HCT116 (cell line): ENCODE measurements at regions not wholly inside any gene's neighbourhood (a gene's known extent, or its start where the extent isn't known, plus 50 kb on each side); places are given as distances from the start of the nearest gene placed in this dataset.

ENCODE experiments used
- ATAC-seq: fragments of 200-7000 bp; cut with Tn5 transposase; 2 replicates; pipeline ENCODE4 v1.9.1; 2020; ENCODE audit warnings: mild to moderate bottlenecking, moderate library complexity
- BruUV-seq: library from RNA; stranded (reverse); fragments of 400-500 nt; replicated peaks from 2 replicates; lab custom pipeline; 2021; lab: Mats Ljungman, UMichigan
- CTCF ChIA-PET: fragments of 300-600 bp; sonication (Branson Sonifier 250); formaldehyde crosslinking; loops from one replicate; lab custom pipeline; 2021; ENCODE audit warnings: antibody characterized with exemption; lab: Charles Lee
- POLR2A ChIA-PET: fragments of 300-600, 350-600 bp; sonication (Branson Sonifier 250); formaldehyde crosslinking; loops from one replicate; lab custom pipeline; 2021; ENCODE audit warnings: antibody characterized with exemption; lab: Charles Lee
- RAD21 ChIA-PET, 2 experiments: fragments of 300-600 bp; sonication (Branson Sonifier 250); formaldehyde crosslinking; loops; one replicate each; lab custom pipeline; 2023; ENCODE audit warnings: low total read pairs in 2 of 2; ENCODE audit not compliant: uncharacterized antibody in 2 of 2, unreplicated experiment in 2 of 2, low non-redundant PET in 1 of 2; lab: Charles Lee
- DNase-seq: peaks from one replicate; pipeline ENCODE4 v3.0.0-alpha.2; 2010; ENCODE audit warnings: low read depth, low spot score
- H2AFZ ChIP-seq: fragments of 200-600 bp; shearing (Covaris generic), sonication (generic); 2 replicates; pipeline ENCODE4 v1.6.1; 2017; ENCODE audit warnings: low read depth, mixed run types, mixed read lengths, antibody characterized with exemption, low read length; ENCODE audit not compliant: poor library complexity, severe bottlenecking
- H3K27ac ChIP-seq: 2 replicates; pipeline ENCODE4 v1.5.1; 2012; ENCODE audit warnings: low read depth, low read length
- H3K27me3 ChIP-seq: fragments of 200-600 bp; sonication (generic); 2 replicates; pipeline ENCODE4 v1.6.1; 2016; ENCODE audit warnings: mixed run types, low read length, mixed read lengths; ENCODE audit not compliant: insufficient read depth
- H3K36me3 ChIP-seq, 2 experiments: fragments of 200-500 bp in 1 of 2; fragments of 200-600 bp in 1 of 2; sonication (Bioruptor generic) in 1 of 2; sonication (generic) in 1 of 2; 2 replicates each; pipeline versions ENCODE4 v1.5.1 to v1.6.1; 2014 to 2016; ENCODE audit warnings: low read length in 2 of 2, inconsistent platforms in 1 of 2, mixed read lengths in 1 of 2, mixed run types in 1 of 2; ENCODE audit not compliant: insufficient read depth in 2 of 2, control insufficient read depth in 1 of 2
- H3K4me1 ChIP-seq, 2 experiments: fragments of 200-600 bp in 1 of 2; sonication (generic) in 1 of 2; 2 replicates each; pipeline versions ENCODE4 v1.5.1 to v1.6.1; 2012 to 2017; ENCODE audit warnings: low read length in 2 of 2, inconsistent platforms in 1 of 2, mild to moderate bottlenecking in 1 of 2, mixed read lengths in 1 of 2, mixed run types in 1 of 2, moderate library complexity in 1 of 2; ENCODE audit not compliant: insufficient read depth in 2 of 2, control insufficient read depth in 1 of 2
- H3K4me2 ChIP-seq: fragments of 200-600 bp; sonication (generic); 2 replicates; pipeline ENCODE4 v1.6.1; 2017; ENCODE audit warnings: mixed run types, low read length, mixed read lengths
- H3K4me3 ChIP-seq, 2 experiments: fragments of 200-600 bp in 1 of 2; sonication (generic) in 1 of 2; replicated peaks in 1 of 2; 2 replicates each; pipeline ENCODE4 v1.5.1; 2011 to 2016; ENCODE audit warnings: low read length in 2 of 2, control low read depth in 1 of 2, low read depth in 1 of 2, mild to moderate bottlenecking in 1 of 2, mixed read lengths in 1 of 2, mixed run types in 1 of 2
- H3K79me2 ChIP-seq: fragments of 200-600 bp; sonication (generic); 2 replicates; pipeline ENCODE4 v1.6.1; 2017; ENCODE audit warnings: mild to moderate bottlenecking, mixed run types, low read length, moderate library complexity, mixed read lengths; ENCODE audit not compliant: insufficient read depth
- H3K9ac ChIP-seq: fragments of 200-600 bp; sonication (generic); 2 replicates; pipeline ENCODE4 v1.6.1; 2016; ENCODE audit warnings: low read length, mixed read lengths
- H3K9me2 ChIP-seq: fragments of 200-600 bp; sonication (generic), shearing (Covaris generic); 2 replicates; pipeline ENCODE4 v1.6.1; 2017; ENCODE audit warnings: mixed run types, mild to moderate bottlenecking, moderate library complexity; ENCODE audit not compliant: insufficient read depth
- H3K9me3 ChIP-seq, 2 experiments: fragments of 200-500 bp in 1 of 2; fragments of 200-600 bp in 1 of 2; sonication (Bioruptor generic) in 1 of 2; sonication (generic) in 1 of 2; 2 replicates each; pipeline ENCODE4 v1.6.1; 2014 to 2017; ENCODE audit warnings: low read length in 2 of 2, mixed read lengths in 2 of 2, inconsistent platforms in 1 of 2, low read depth in 1 of 2, mild to moderate bottlenecking in 1 of 2, mixed run types in 1 of 2, moderate library complexity in 1 of 2; ENCODE audit not compliant: control insufficient read depth in 1 of 2, insufficient read depth in 1 of 2
- H4K20me1 ChIP-seq: fragments of 200-600 bp; sonication (generic), shearing (Covaris generic); 2 replicates; pipeline ENCODE4 v1.6.1; 2017; ENCODE audit warnings: mixed run types, mild to moderate bottlenecking, moderate library complexity; ENCODE audit not compliant: insufficient read depth
- CTCF ChIP-seq, 3 experiments: fragments of 200-600 bp in 1 of 3; sonication (generic) in 1 of 3; IDR thresholded peaks in 2 of 3; conservative IDR thresholded peaks in 1 of 3; 2 replicates each; pipeline ENCODE4 v1.5.1; 2012 to 2017; ENCODE audit warnings: low read depth in 2 of 3, low read length in 2 of 3, antibody characterized with exemption in 1 of 3, borderline replicate concordance in 1 of 3, control low read depth in 1 of 3, mild to moderate bottlenecking in 1 of 3, mixed read lengths in 1 of 3, mixed run types in 1 of 3, moderate library complexity in 1 of 3; ENCODE audit not compliant: insufficient read depth in 1 of 3
- EZH2phosphoT487 ChIP-seq: fragments of 200-600 bp; IDR thresholded peaks from 2 replicates; pipeline ENCODE4 v1.6.1; 2018; ENCODE audit warnings: antibody characterized with exemption, borderline replicate concordance
- REST ChIP-seq: IDR thresholded peaks from 2 replicates; pipeline ENCODE4 v1.6.1; 2012; ENCODE audit warnings: low read depth
- SIN3A ChIP-seq: IDR thresholded peaks from 2 replicates; pipeline ENCODE4 v1.6.1; 2012; ENCODE audit warnings: low read depth
- YY1 ChIP-seq: IDR thresholded peaks from 2 replicates; pipeline ENCODE4 v1.6.1; 2011; ENCODE audit warnings: low read length, low read depth, moderate library complexity, mild to moderate bottlenecking; ENCODE audit not compliant: insufficient replicate concordance; ENCODE audit errors: extremely low read depth
- intact Hi-C: fragments of 100-400 bp; cut with micrococcal nuclease; formaldehyde crosslinking; loops from 2 replicates; pipeline ENCODE4 v1.10.0; 2022

GRCh38 chr11:128282053-128282452 is 305.3 kb downstream of the ETS1 start:
- TF ChIP-seq EZH2phosphoT487 (no peak), CTCF (IDR thresholded peaks at IDR 0.05 in 2 of 3, conservative IDR thresholded peaks at IDR 0.05 in 1 of 3; ENCODE audit: borderline replicate concordance in 1 of 3, insufficient read depth in 1 of 3, low read depth in 2 of 3, low read length in 2 of 3) (no peak), REST (no peak), SIN3A (no peak), YY1 (no peak)
- POLR2A ChIA-PET, result no interaction called here
- Histone ChIP-seq H4K20me1 (no peaks in the 10 kb centered on the region), H3K4me1 (no peaks in the 10 kb centered on the region), H3K9ac (no peak overlapping the region), H3K4me2 (no peak overlapping the region), H2AFZ (no peak overlapping the region), H3K9me2 (no peaks in the 10 kb centered on the region), H3K4me3 (no peak overlapping the region), H3K79me2 (no peaks in the 10 kb centered on the region), H3K27me3 (peaks cover 13% of the 10 kb centered on the region), H3K9me3 (no peaks in the 10 kb centered on the region), H3K36me3 (no peaks in the 10 kb centered on the region), H3K27ac (no peak overlapping the region)
- no peak for DNase-seq
- CTCF ChIA-PET, result no interaction called here
- intact Hi-C loops, result loop anchor here (10.0 kb wide), 1 partner anchor 247 kb away; no protein-coding TSS in a partner anchor
- RAD21 ChIA-PET, result no interaction called here
- ATAC-seq, result no peak
- BruUV-seq, result no TSS peak
